ENCODE measurements at regions not wholly inside any gene's neighbourhood (a gene's known extent, or its start where the extent isn't known, plus 50 kb on each side); places are given as distances from the start of the nearest gene placed in this dataset.

- no peaks in the 10 kb centered on the region for H3K9me3 Mint-ChIP-seq
- no peak overlapping the region for H3K27ac Mint-ChIP-seq
- POLR2A ChIA-PET, result interaction anchor here (0.8 kb wide), 1 partner anchor 170 kb away, joined by 3 read pairs; no protein-coding TSS in a partner anchor
- H3K27me3 Mint-ChIP-seq, result peaks cover 7% of the 10 kb centered on the region
- no peak overlapping the region for H3K4me3 Mint-ChIP-seq
- H3K36me3 Mint-ChIP-seq, result peaks cover 6% of the 10 kb centered on the region
- no peak for DNase-seq
- no peak for ATAC-seq (ENCODE audit: low read depth)
- peaks cover 11% of the 10 kb centered on the region for H3K4me1 Mint-ChIP-seq
Observed at GRCh38 chr12:4099276-4099675, 174.3 kb upstream of the CCND2 start.

GRCh38 chr12:4091016-4091743 is 182.4 kb upstream of the CCND2 start:
- ATAC-seq (ENCODE audit: low read depth), result no peak
- Mint-ChIP-seq H3K4me3 (no peak overlapping the region), H3K36me3 (no peaks in the 10 kb centered on the region), H3K9me3 (peaks cover 1% of the 10 kb centered on the region), H3K27ac (no peak overlapping the region), H3K27me3 (peaks cover 18% of the 10 kb centered on the region), H3K4me1 (peaks cover 3% of the 10 kb centered on the region)
- no peak for DNase-seq
- POLR2A ChIA-PET, result no interaction called here

GRCh38 chr12:4089956-4090355 is 183.6 kb upstream of the CCND2 start:
- ATAC-seq (ENCODE audit: low read depth) (no peak), DNase-seq (no peak)
- POLR2A ChIA-PET, result no interaction called here
- Mint-ChIP-seq H3K36me3 (no peaks in the 10 kb centered on the region), H3K9me3 (peaks cover 1% of the 10 kb centered on the region), H3K4me3 (no peak overlapping the region), H3K27ac (no peak overlapping the region), H3K27me3 (peaks cover 18% of the 10 kb centered on the region), H3K4me1 (peaks cover 3% of the 10 kb centered on the region)

- Mint-ChIP-seq H3K27me3 (peaks cover 15% of the 10 kb centered on the region), H3K27ac (no peak overlapping the region), H3K4me3 (no peak overlapping the region), H3K9me3 (peaks cover 1% of the 10 kb centered on the region), H3K36me3 (no peaks in the 10 kb centered on the region), H3K4me1 (peaks cover 3% of the 10 kb centered on the region)
- no peak for DNase-seq
- no peak for ATAC-seq (ENCODE audit: low read depth)
- POLR2A ChIA-PET, result no interaction called here
Observed at GRCh38 chr12:4089121-4089606, 184.4 kb upstream of the CCND2 start.

GRCh38 chr12:4088451-4088850 is 185.1 kb upstream of the CCND2 start:
- Mint-ChIP-seq H3K9me3 (peaks cover 1% of the 10 kb centered on the region), H3K4me1 (peaks cover 3% of the 10 kb centered on the region), H3K4me3 (no peak overlapping the region), H3K36me3 (no peaks in the 10 kb centered on the region), H3K27ac (no peak overlapping the region), H3K27me3 (peaks cover 10% of the 10 kb centered on the region)
- no peak for DNase-seq
- POLR2A ChIA-PET, result no interaction called here
- ATAC-seq (ENCODE audit: low read depth), result no peak

GRCh38 chr12:4086481-4086880 is 187.1 kb upstream of the CCND2 start:
- POLR2A ChIA-PET, result no interaction called here
- peaks cover 8% of the 10 kb centered on the region for H3K27me3 Mint-ChIP-seq
- peaks cover 1% of the 10 kb centered on the region for H3K9me3 Mint-ChIP-seq
- DNase-seq, result no peak
- H3K4me3 Mint-ChIP-seq, result no peak overlapping the region
- no peak overlapping the region for H3K27ac Mint-ChIP-seq
- no peaks in the 10 kb centered on the region for H3K36me3 Mint-ChIP-seq
- no peak for ATAC-seq (ENCODE audit: low read depth)
- H3K4me1 Mint-ChIP-seq, result peaks cover 3% of the 10 kb centered on the region

GRCh38 chr12:4084573-4084972 is 189.0 kb upstream of the CCND2 start:
- H3K27me3 Mint-ChIP-seq, result peaks cover 2% of the 10 kb centered on the region
- no peaks in the 10 kb centered on the region for H3K4me1 Mint-ChIP-seq
- no peak for ATAC-seq (ENCODE audit: low read depth)
- no peak overlapping the region for H3K4me3 Mint-ChIP-seq
- H3K9me3 Mint-ChIP-seq, result no peaks in the 10 kb centered on the region
- DNase-seq, result no peak
- no peak overlapping the region for H3K27ac Mint-ChIP-seq
- no peaks in the 10 kb centered on the region for H3K36me3 Mint-ChIP-seq
- POLR2A ChIA-PET, result interaction anchor here (0.6 to 1.0 kb wide), 2 partner anchors 13 to 1232 kb away, joined by 3 to 5 read pairs; no protein-coding TSS in a partner anchor

GRCh38 chr12:4082809-4083403 is 190.7 kb upstream of the CCND2 start:
- Mint-ChIP-seq H3K4me3 (no peak overlapping the region), H3K4me1 (no peaks in the 10 kb centered on the region), H3K36me3 (no peaks in the 10 kb centered on the region), H3K27ac (no peak overlapping the region), H3K27me3 (peaks cover 2% of the 10 kb centered on the region), H3K9me3 (peaks cover 4% of the 10 kb centered on the region)
- POLR2A ChIA-PET, result no interaction called here
- ATAC-seq (ENCODE audit: low read depth) (no peak), DNase-seq (no peak)

GRCh38 chr12:4080213-4080612 is 193.3 kb upstream of the CCND2 start:
- Mint-ChIP-seq H3K36me3 (peaks cover 4% of the 10 kb centered on the region), H3K9me3 (peaks cover 10% of the 10 kb centered on the region), H3K27me3 (peaks cover 4% of the 10 kb centered on the region), H3K27ac (no peak overlapping the region), H3K4me3 (no peak overlapping the region), H3K4me1 (no peaks in the 10 kb centered on the region)
- DNase-seq, result no peak
- POLR2A ChIA-PET, result no interaction called here
- ATAC-seq (ENCODE audit: low read depth), result no peak

GRCh38 chr12:4074129-4074528 is 199.4 kb upstream of the CCND2 start:
- Mint-ChIP-seq H3K4me1 (peaks cover 7% of the 10 kb centered on the region), H3K27me3 (peaks cover 2% of the 10 kb centered on the region), H3K36me3 (peaks cover 7% of the 10 kb centered on the region), H3K4me3 (no peak overlapping the region), H3K9me3 (peaks cover 11% of the 10 kb centered on the region), H3K27ac (no peak overlapping the region)
- no peak for DNase-seq
- no peak for ATAC-seq (ENCODE audit: low read depth)
- POLR2A ChIA-PET, result no interaction called here

GRCh38 chr12:4069670-4070010 is 196.4 kb upstream of the PARP11 start:
- H3K4me3 Mint-ChIP-seq, result no peak overlapping the region
- H3K27ac Mint-ChIP-seq, result peak overlapping the region; percentile 22
- POLR2A ChIA-PET, result interaction anchor here (0.7 to 1.6 kb wide), 3 partner anchors 30 to 207 kb away, joined by 4 to 6 read pairs (median 4); no protein-coding TSS in a partner anchor
- ATAC-seq (ENCODE audit: low read depth) (no peak), DNase-seq (no peak)
- H3K27me3 Mint-ChIP-seq, result peaks cover 8% of the 10 kb centered on the region
- H3K9me3 Mint-ChIP-seq, result peaks cover 1% of the 10 kb centered on the region
- peaks cover 7% of the 10 kb centered on the region for H3K4me1 Mint-ChIP-seq
- H3K36me3 Mint-ChIP-seq, result peaks cover 3% of the 10 kb centered on the region

- Mint-ChIP-seq H3K27me3 (peaks cover 8% of the 10 kb centered on the region), H3K9me3 (peaks cover 1% of the 10 kb centered on the region), H3K27ac (no peak overlapping the region), H3K4me1 (peaks cover 7% of the 10 kb centered on the region), H3K36me3 (peaks cover 2% of the 10 kb centered on the region), H3K4me3 (no peak overlapping the region)
- ATAC-seq (ENCODE audit: low read depth) (no peak), DNase-seq (no peak)
- POLR2A ChIA-PET, result interaction anchor here (1.6 kb wide), 1 partner anchor 207 kb away, joined by 4 read pairs; no protein-coding TSS in a partner anchor
Observed at GRCh38 chr12:4068981-4069669, 195.9 kb upstream of the PARP11 start.

GRCh38 chr12:4064008-4064407 is 190.8 kb upstream of the PARP11 start:
- Mint-ChIP-seq H3K36me3 (no peaks in the 10 kb centered on the region), H3K4me1 (no peaks in the 10 kb centered on the region), H3K27me3 (peaks cover 8% of the 10 kb centered on the region), H3K27ac (no peak overlapping the region), H3K4me3 (no peak overlapping the region), H3K9me3 (no peaks in the 10 kb centered on the region)
- DNase-seq, result no peak
- ATAC-seq (ENCODE audit: low read depth), result no peak
- POLR2A ChIA-PET, result no interaction called here

Data from activated naive CD8-positive, alpha-beta T cell treated with anti-CD3 and anti-CD28 coated beads, Interleukin-2, amount 10 ng/mL, durations not matched to agents 7 days and 5 days (primary cell).